ENCODE measurements at regions not wholly inside any gene's neighbourhood (a gene's known extent, or its start where the extent isn't known, plus 50 kb on each side); places are given as distances from the start of the nearest gene placed in this dataset.

- no peak overlapping the region for H3K4me3 ChIP-seq (ENCODE audit: low read depth, low read length)
- H3K27ac ChIP-seq (ENCODE audit: low read depth, low read length): no peak overlapping the region
- POLR2A ChIA-PET: no interaction called here
- DNase-seq (ENCODE audit: low read depth, low spot score): no peak
- peaks cover 18% of the 10 kb centered on the region for H3K9me3 ChIP-seq (ENCODE audit: control insufficient read depth, insufficient read depth, low read length)
- H3K27me3 ChIP-seq (ENCODE audit: control insufficient read depth, insufficient read depth, low read length): no peaks in the 10 kb centered on the region
- TF ChIP-seq CTCF (IDR thresholded peaks at IDR 0.05; ENCODE audit: low read depth, low read length): no peak
- CTCF ChIA-PET: no interaction called here
These were observed 1703.6 kb upstream of the PRR20A start for GRCh38 chr13:55437162-55437561.

- DNase-seq (ENCODE audit: low read depth, low spot score): no peak
- H3K27ac ChIP-seq (ENCODE audit: low read depth, low read length): no peak overlapping the region
- peaks cover 18% of the 10 kb centered on the region for H3K9me3 ChIP-seq (ENCODE audit: control insufficient read depth, insufficient read depth, low read length)
- CTCF ChIA-PET: no interaction called here
- POLR2A ChIA-PET: no interaction called here
- H3K27me3 ChIP-seq (ENCODE audit: control insufficient read depth, insufficient read depth, low read length): no peaks in the 10 kb centered on the region
- TF ChIP-seq CTCF (IDR thresholded peaks at IDR 0.05; ENCODE audit: low read depth, low read length): no peak
- H3K4me3 ChIP-seq (ENCODE audit: low read depth, low read length): no peak overlapping the region
These were observed 1701.3 kb upstream of the PRR20A start for GRCh38 chr13:55439450-55439849.

DNA sequence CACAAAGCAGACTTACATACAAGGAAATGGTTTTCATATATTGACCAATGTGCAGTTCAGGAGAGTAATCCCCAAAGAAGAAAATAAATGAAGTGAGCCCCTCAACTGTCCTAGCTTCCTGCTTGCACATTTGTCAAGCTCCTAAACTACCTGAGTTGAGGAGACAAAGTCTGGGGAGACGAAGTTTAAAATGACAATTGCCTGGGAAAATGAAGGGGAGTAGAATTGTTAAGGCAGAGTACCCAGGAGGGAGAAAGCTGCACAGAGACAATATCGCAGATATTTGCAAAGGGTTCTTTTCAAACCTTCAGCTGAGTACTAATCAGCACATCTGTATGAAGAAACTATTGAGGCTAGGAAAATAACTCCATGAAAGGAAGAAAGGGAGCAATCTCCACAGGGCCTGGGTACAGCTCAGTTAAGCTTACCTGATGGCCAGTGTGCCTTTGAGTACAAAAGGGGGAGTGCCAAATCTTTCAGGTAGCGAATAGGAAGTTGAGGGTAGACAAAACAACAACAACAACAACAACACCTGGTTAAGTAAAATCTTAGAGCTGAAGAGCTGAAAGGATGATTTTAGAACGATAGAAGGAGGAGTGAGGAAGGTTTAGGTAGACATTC lies 1700.1 kb upstream of the PRR20A start:
- Histone ChIP-seq H3K9me3 (ENCODE audit: control insufficient read depth, insufficient read depth, low read length) (peaks cover 9% of the 10 kb centered on the region), H3K4me3 (ENCODE audit: low read depth, low read length) (no peak overlapping the region), H3K27me3 (ENCODE audit: control insufficient read depth, insufficient read depth, low read length) (no peaks in the 10 kb centered on the region), H3K27ac (ENCODE audit: low read depth, low read length) (no peak overlapping the region)
- CTCF ChIA-PET: no interaction called here
- TF ChIP-seq CTCF (IDR thresholded peaks at IDR 0.05; ENCODE audit: low read depth, low read length): no peak
- DNase-seq (ENCODE audit: low read depth, low spot score): no peak
- POLR2A ChIA-PET: no interaction called here

DNA sequence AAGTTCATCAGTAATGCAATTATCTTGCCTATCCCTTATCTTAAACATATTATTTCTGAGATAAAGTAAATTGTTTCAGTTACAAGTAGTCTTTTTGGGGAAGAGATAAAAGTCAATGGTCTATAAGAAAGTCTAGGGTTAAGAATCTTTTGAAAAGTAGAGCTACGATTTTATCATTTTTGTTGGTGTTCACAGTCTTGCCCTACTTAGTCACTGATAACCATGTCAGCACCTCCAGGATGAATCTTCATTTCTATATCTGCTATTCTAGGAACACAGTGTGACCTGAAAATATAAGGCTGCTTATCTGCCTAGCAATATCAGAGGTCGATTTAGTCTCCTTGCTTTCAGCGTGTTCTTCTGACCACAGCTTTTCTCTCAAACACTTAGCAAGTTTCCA lies 1676.5 kb upstream of the PRR20A start:
- Histone ChIP-seq H3K9me3 (ENCODE audit: control insufficient read depth, insufficient read depth, low read length) (peaks cover 4% of the 10 kb centered on the region; the same call in 1 of the 2 replicates), H3K4me3 (ENCODE audit: low read depth, low read length) (no peak overlapping the region), H3K27me3 (ENCODE audit: control insufficient read depth, insufficient read depth, low read length) (no peaks in the 10 kb centered on the region), H3K27ac (ENCODE audit: low read depth, low read length) (no peak overlapping the region)
- CTCF ChIA-PET: no interaction called here
- TF ChIP-seq CTCF (IDR thresholded peaks at IDR 0.05; ENCODE audit: low read depth, low read length): no peak
- POLR2A ChIA-PET: no interaction called here
- DNase-seq (ENCODE audit: low read depth, low spot score): no peak

DNA sequence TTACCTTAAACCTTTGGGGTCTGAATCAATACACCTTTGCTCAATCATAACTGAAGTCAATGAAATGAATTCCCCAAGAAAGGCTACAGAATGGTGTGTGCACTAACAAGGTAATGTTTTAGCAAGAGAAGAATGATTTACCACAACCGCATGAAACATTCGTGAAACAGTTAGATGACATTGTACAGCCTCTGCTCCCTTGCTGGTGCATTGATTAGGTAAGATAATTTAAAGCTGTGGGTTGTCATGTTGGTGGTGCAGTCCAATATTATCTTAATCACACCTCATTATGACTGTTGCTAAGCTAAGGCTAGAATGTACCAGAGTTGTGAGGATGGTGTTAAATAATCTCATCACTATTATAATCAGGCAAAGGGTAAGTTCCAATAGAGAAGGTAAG lies 1673.2 kb upstream of the PRR20A start:
- no peak for TF ChIP-seq CTCF (IDR thresholded peaks at IDR 0.05; ENCODE audit: low read depth, low read length)
- ChIA-PET CTCF (no interaction called here), POLR2A (no interaction called here)
- H3K4me3 ChIP-seq (ENCODE audit: low read depth, low read length): no peak overlapping the region
- H3K27ac ChIP-seq (ENCODE audit: low read depth, low read length): no peak overlapping the region
- peaks cover 7% of the 10 kb centered on the region; the same call in 1 of the 2 replicates for H3K9me3 ChIP-seq (ENCODE audit: control insufficient read depth, insufficient read depth, low read length)
- H3K27me3 ChIP-seq (ENCODE audit: control insufficient read depth, insufficient read depth, low read length): no peaks in the 10 kb centered on the region
- no peak for DNase-seq (ENCODE audit: low read depth, low spot score)

Data from AG04450 (cell line).